Activated T-cell treated with anti-CD3 and anti-CD28 coated beads, Interleukin-2, amount 50 U/mL, for 72 hours (primary cell): ENCODE measurements at regions not wholly inside any gene's neighbourhood (a gene's known extent, or its start where the extent isn't known, plus 50 kb on each side); places are given as distances from the start of the nearest gene placed in this dataset.
A peak's percentile ranks its signal among the peaks of the same experiment; 100 is the strongest.

Experiments used
- ATAC-seq, 2 donors: fragments of 150-1000 bp; cut with Tn5 transposase; replicated peaks in 1 of 2; 2 replicates each; pipeline ENCODE4 v1.10.0; 2021; ENCODE audit warnings: moderate library complexity in 2 of 2, mild to moderate bottlenecking in 1 of 2
- DNase-seq, 2 donors: peaks; one replicate each; pipeline ENCODE4 v3.0.0; 2021 to 2022; ENCODE audit warnings: mixed read lengths in 1 of 2
- H3K27ac Mint-ChIP-seq: one replicate; pipeline ENCODE4 v1.8.0; 2022; ENCODE audit warnings: mild to moderate bottlenecking, moderate library complexity, mixed read lengths
- H3K27me3 Mint-ChIP-seq: one replicate; pipeline ENCODE4 v1.8.0; 2022; ENCODE audit warnings: low read depth, mixed read lengths
- H3K36me3 Mint-ChIP-seq, 2 donors: one replicate each; pipeline ENCODE4 v1.8.0; 2022; ENCODE audit warnings: mixed read lengths in 2 of 2, mild to moderate bottlenecking in 1 of 2; ENCODE audit not compliant: insufficient read depth in 2 of 2
- H3K4me1 Mint-ChIP-seq: one replicate; pipeline ENCODE4 v1.8.0; 2022; ENCODE audit warnings: low read depth, mixed read lengths
- H3K4me3 Mint-ChIP-seq, 2 donors: one replicate each; pipeline ENCODE4 v1.8.0; 2022; ENCODE audit warnings: mild to moderate bottlenecking in 2 of 2, mixed read lengths in 2 of 2, moderate library complexity in 2 of 2
- H3K9me3 Mint-ChIP-seq, 2 donors: one replicate each; pipeline ENCODE4 v1.8.0; 2022; ENCODE audit warnings: mixed read lengths in 2 of 2

GRCh38 chr4:36712013-36712412 is 430.6 kb downstream of the DTHD1 start:
- Mint-ChIP-seq H3K27me3 (no peaks in the 10 kb centered on the region), H3K4me3 (no peak overlapping the region), H3K36me3 (no peaks in the 10 kb centered on the region), H3K9me3 (peaks cover 0 to 1% of the 10 kb centered on the region in 2 donors), H3K4me1 (no peaks in the 10 kb centered on the region), H3K27ac (no peak overlapping the region)
- DNase-seq (no peak), ATAC-seq (no peak)

- no peaks in the 10 kb centered on the region for H3K36me3 Mint-ChIP-seq
- H3K4me1 Mint-ChIP-seq: no peaks in the 10 kb centered on the region
- H3K27me3 Mint-ChIP-seq: no peaks in the 10 kb centered on the region
- ATAC-seq: no peak
- no peak for DNase-seq
- H3K27ac Mint-ChIP-seq: no peak overlapping the region
- H3K9me3 Mint-ChIP-seq: no peaks in the 10 kb centered on the region
- no peak overlapping the region for H3K4me3 Mint-ChIP-seq
These were observed 435.5 kb downstream of the DTHD1 start for GRCh38 chr4:36716874-36717273.

DNA sequence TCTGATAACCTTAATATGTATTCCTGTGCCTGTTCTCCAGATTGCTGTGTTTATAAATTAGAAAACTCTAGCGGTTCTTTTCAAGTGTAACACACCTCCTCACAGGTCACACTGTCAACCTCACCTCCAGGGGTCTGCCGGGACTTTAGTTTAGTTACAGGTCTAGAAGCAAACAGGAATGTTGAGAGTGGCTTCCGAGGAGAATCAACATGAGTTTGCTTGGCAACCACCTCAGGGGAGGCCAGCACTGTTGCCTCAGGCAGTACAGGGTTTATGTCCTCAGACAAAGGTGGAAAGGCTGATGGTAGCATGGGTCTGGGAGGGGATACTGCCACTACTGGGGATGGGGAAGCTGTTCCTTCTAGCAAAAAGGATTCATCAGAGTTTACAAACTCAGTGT is 438.0 kb downstream of the DTHD1 start:
- no peak for DNase-seq
- H3K27me3 Mint-ChIP-seq: no peaks in the 10 kb centered on the region
- no peaks in the 10 kb centered on the region for H3K36me3 Mint-ChIP-seq
- H3K4me1 Mint-ChIP-seq: no peaks in the 10 kb centered on the region
- H3K9me3 Mint-ChIP-seq: no peaks in the 10 kb centered on the region
- ATAC-seq: no peak
- H3K4me3 Mint-ChIP-seq: no peak overlapping the region
- no peak overlapping the region for H3K27ac Mint-ChIP-seq

GRCh38 chr4:36722986-36723385 is 441.6 kb downstream of the DTHD1 start:
- H3K36me3 Mint-ChIP-seq: no peaks in the 10 kb centered on the region
- no peaks in the 10 kb centered on the region for H3K4me1 Mint-ChIP-seq
- H3K27ac Mint-ChIP-seq: no peak overlapping the region
- no peaks in the 10 kb centered on the region for H3K27me3 Mint-ChIP-seq
- no peak overlapping the region for H3K4me3 Mint-ChIP-seq
- ATAC-seq: no peak
- H3K9me3 Mint-ChIP-seq: no peaks in the 10 kb centered on the region
- no peak for DNase-seq

DNA sequence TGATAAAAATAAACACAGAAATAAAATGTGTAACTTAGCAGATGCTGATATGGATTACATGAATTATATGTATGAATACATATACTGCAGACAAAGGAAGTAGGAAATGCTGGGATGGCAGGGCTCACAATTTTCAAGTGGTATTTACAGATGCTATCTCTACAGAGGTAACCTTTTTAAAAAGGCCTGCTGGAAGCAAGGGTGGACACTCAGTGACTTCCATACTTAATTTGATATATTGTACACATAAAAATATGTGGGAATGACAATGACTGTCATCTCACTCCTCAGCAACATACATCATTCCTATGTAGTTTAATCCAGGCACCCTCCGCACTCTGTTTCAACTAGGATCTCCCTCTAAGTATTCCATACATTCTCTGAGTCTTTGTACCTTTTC is 452.9 kb downstream of the DTHD1 start:
- Mint-ChIP-seq H3K36me3 (no peaks in the 10 kb centered on the region), H3K27me3 (no peaks in the 10 kb centered on the region), H3K4me3 (no peak overlapping the region), H3K4me1 (no peaks in the 10 kb centered on the region), H3K27ac (no peak overlapping the region), H3K9me3 (no peaks in the 10 kb centered on the region)
- DNase-seq: no peak
- ATAC-seq: no peak

DNA sequence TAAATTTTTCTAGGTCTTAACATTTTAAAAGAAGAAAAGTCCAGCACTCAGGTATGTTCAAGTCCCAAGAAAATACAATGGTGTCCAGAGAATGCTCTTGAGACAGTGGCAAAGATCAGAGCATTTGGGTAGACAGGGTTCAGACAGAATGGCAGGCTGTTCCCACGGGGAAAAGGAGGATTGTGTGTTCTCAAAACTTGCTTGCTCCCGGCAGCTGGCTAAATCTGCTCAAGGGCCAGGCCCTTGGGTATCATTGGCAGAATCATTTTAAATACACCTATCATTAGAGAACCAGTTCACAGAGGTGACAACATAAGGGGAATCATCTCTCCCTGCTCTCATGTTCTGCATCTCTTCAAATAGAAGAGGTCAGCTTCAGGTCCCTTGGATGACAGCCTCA is 456.3 kb downstream of the DTHD1 start:
- H3K4me1 Mint-ChIP-seq: no peaks in the 10 kb centered on the region
- H3K36me3 Mint-ChIP-seq: no peaks in the 10 kb centered on the region
- H3K27me3 Mint-ChIP-seq: no peaks in the 10 kb centered on the region
- ATAC-seq (no peak), DNase-seq (no peak)
- no peak overlapping the region for H3K27ac Mint-ChIP-seq
- H3K4me3 Mint-ChIP-seq: no peak overlapping the region
- no peaks in the 10 kb centered on the region for H3K9me3 Mint-ChIP-seq

DNA sequence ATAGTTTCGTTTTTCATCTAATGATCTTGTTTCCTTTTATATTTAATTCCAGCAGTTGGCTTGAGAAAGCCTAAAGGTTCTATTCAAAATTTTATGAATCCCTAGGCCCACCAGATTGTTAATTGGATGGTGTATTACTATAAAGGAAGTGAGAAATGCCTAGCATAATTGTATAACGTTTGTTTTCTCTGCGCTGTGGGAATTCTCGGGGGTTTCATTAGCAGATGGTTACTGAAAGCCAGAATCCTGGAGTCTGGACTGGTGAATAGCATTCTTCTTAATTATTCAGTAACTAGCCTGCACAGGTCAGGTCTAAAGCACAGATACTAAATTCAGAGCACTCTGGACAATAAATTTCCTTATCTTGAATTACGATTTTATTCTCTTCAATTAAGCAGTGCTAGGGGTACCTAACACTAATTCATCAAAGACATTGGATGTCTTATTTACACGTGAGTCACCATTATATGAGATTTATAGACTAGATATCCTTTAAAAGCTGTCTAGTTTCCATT is 459.4 kb downstream of the DTHD1 start:
- no peaks in the 10 kb centered on the region for H3K4me1 Mint-ChIP-seq
- ATAC-seq (no peak), DNase-seq (no peak)
- no peak overlapping the region for H3K27ac Mint-ChIP-seq
- no peaks in the 10 kb centered on the region for H3K9me3 Mint-ChIP-seq
- no peak overlapping the region for H3K4me3 Mint-ChIP-seq
- no peaks in the 10 kb centered on the region for H3K36me3 Mint-ChIP-seq
- no peaks in the 10 kb centered on the region for H3K27me3 Mint-ChIP-seq

DNA sequence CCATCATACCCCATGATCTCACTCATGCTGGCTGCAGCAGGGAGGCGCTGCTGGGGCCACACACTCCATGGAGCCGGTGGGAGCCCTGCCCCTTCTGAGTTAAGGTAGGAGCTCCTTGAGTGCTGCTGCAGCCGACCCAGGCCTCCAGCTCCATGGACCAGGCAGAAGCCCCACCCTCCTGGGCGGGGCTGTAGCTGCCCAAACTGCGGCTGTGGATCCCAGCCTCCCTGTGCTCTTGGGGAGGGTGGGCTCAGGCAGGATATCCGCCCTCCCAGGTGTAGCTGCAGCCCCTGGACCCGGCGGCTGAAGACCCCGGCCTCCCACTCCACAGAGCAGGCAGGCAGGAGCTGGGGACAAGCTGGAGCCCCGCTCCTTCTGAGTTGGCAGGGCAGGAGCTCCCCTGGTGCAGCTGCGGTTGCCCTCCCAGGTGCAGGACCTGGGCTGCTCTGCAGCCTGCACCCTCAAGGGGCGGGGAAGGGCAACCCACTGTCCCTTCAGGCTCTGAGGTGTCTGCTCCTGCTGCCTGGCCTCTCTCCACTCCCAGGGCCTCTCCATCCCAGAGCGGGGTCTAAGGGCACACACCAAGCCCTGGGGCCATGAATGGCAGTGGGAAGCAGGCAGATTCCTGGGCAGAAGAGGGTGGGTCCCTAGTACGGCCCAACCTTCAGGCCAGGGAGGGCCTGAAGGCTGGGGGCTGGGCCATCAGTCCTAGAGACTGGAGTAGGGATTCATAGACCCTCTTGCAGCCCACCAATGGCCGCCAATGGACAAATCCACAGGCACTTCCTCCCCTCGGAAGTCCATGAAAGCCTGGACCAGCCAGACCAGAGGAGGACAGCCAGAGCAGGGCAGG is 466.1 kb downstream of the DTHD1 start:
- ATAC-seq (no peak), DNase-seq (no peak)
- H3K27ac Mint-ChIP-seq: no peak overlapping the region
- H3K9me3 Mint-ChIP-seq: no peaks in the 10 kb centered on the region
- H3K36me3 Mint-ChIP-seq: no peaks in the 10 kb centered on the region
- H3K27me3 Mint-ChIP-seq: no peaks in the 10 kb centered on the region
- H3K4me3 Mint-ChIP-seq: no peak overlapping the region
- H3K4me1 Mint-ChIP-seq: no peaks in the 10 kb centered on the region

GRCh38 chr4:36753048-36753447 is 471.6 kb downstream of the DTHD1 start:
- H3K9me3 Mint-ChIP-seq: peaks cover 0 to 4% of the 10 kb centered on the region in 2 donors
- ATAC-seq: peak; percentile 51 to 70
- DNase-seq: no peak
- no peaks in the 10 kb centered on the region for H3K4me1 Mint-ChIP-seq
- H3K36me3 Mint-ChIP-seq: no peaks in the 10 kb centered on the region
- no peak overlapping the region for H3K4me3 Mint-ChIP-seq
- no peaks in the 10 kb centered on the region for H3K27me3 Mint-ChIP-seq
- H3K27ac Mint-ChIP-seq: no peak overlapping the region

DNA sequence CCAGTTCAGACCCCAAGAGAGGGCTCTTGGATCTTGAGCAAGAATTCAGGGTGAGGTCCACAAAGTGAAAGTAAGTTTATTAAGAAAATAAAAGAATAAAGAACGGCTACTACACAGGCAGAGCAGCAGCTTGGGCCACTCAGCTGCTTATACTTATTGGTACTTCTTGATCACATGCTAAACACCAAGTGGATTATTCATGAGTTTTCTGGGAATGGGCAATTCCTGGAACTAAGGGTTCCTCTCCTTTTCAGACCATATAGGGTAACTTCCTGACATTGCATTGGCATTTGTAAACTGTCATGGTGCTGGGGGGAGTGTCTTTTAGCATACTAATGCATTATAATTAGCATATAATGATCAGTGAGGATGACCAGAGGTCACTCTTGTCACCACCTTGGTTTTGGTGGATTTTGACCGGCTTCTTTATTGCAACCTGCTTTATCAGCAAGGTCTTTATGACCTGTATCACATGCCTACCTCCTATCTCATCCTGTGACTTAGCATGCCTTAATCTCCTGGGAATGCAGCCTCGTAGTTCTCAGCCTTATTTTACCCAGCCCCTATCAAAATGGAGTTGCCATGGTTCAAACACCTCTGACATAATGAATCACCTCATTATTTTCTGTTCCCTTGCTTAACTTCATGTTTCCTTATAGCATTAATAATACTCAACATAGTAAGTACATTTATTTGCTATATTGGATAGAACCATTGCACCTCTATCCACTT is 476.3 kb downstream of the DTHD1 start:
- Mint-ChIP-seq H3K4me1 (no peaks in the 10 kb centered on the region), H3K9me3 (peaks cover 0 to 4% of the 10 kb centered on the region in 2 donors), H3K27me3 (no peaks in the 10 kb centered on the region), H3K4me3 (no peak overlapping the region), H3K36me3 (no peaks in the 10 kb centered on the region), H3K27ac (no peak overlapping the region)
- DNase-seq (no peak), ATAC-seq (no peak)

DNA sequence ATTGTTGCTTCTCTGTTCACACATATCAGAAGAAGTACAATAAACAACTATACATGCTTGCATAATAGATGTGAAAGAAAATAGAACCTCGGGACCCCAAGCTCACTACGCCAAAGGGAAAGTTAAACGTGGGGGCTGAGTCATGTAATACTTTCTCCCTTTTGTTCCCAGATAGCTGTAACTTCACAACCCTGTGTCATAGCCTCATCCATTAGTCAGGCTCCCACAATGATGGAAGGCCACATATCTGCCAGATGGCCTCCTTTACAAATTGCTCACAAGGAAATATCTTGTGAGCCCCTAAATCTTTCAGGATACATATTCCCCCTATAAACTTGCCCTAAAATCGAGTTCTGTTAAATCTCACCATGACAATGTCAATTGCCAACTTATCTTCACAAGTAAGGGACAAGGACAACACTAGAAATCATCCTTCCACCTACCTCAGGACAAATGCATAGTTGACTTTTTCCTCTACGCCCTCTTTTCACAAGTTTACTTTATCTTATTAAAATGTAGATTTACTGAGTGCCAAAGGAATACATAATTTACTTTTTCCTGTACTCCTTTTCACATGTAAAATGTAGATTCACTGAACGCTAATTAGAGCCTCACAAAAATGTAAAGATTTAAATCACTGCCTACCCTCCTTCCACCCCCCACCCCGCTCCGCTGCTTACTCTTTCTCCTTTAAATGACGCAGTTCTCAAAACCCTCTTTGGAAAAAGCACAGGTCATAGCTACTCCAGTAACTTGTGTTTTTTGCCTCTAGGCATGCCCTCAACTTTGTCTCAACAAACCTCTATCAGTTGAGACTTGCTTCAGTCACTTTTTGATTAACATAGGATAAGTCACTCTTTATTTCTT is 477.1 kb downstream of the DTHD1 start:
- H3K9me3 Mint-ChIP-seq: peaks cover 0 to 4% of the 10 kb centered on the region in 2 donors

DNA sequence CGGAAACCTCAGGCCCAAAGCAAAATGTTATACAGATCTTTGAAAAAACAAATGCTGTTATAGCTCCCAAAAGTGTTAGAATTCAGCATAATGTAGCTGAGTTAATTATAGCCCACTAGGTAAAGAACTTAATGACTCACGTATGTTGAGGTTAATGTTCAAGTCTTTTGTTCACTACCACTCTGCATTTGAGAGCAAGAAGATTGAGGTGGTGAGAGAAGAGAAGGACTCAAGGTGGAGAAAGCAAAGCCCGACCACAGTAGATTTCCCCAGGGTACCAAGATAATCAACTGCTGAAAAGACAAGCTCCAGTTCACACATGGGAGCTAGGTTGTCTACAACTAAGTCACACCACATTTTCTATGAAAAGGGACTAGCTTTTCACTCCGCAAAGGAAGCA is 480.2 kb downstream of the DTHD1 start:
- Mint-ChIP-seq H3K4me3 (no peak overlapping the region), H3K27ac (no peak overlapping the region), H3K4me1 (no peaks in the 10 kb centered on the region), H3K27me3 (no peaks in the 10 kb centered on the region), H3K9me3 (peaks cover 0 to 4% of the 10 kb centered on the region in 2 donors), H3K36me3 (no peaks in the 10 kb centered on the region)
- ATAC-seq: no peak
- no peak for DNase-seq

More for the DNA sequence above, 477.1 kb downstream of the DTHD1 start:
- no peaks in the 10 kb centered on the region for H3K27me3 Mint-ChIP-seq
- no peaks in the 10 kb centered on the region for H3K4me1 Mint-ChIP-seq
- no peak overlapping the region for H3K4me3 Mint-ChIP-seq
- ATAC-seq (no peak), DNase-seq (no peak)
- H3K27ac Mint-ChIP-seq: no peak overlapping the region
- no peaks in the 10 kb centered on the region for H3K36me3 Mint-ChIP-seq

DNA sequence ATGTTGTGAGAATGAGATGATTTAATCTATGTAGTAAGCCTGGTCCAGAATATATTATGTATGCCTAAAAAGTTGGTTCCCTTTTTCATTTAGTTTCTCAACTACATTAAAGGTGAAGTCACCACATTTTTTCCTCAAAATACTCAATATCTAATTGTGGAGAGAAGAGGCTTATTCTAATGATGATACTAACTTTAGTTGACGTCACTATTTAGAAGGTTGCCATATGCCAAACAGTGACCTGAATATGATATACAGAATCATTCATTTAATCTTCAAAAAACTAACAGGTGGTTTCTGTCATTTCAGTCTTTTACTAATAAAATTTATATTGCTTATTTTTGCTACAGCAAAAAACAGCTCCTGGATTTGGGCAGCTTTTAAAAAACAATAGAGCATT is 480.7 kb upstream of the NWD2 start:
- DNase-seq: no peak
- Mint-ChIP-seq H3K4me1 (no peaks in the 10 kb centered on the region), H3K9me3 (no peaks in the 10 kb centered on the region), H3K4me3 (no peak overlapping the region), H3K27ac (no peak overlapping the region), H3K27me3 (no peaks in the 10 kb centered on the region), H3K36me3 (no peaks in the 10 kb centered on the region)
- ATAC-seq: no peak
